ENCODE measurements at regions not wholly inside any gene's neighbourhood (a gene's known extent, or its start where the extent isn't known, plus 50 kb on each side); places are given as distances from the start of the nearest gene placed in this dataset.

- DNase-seq (ENCODE audit: low read depth in 1 of 2, low spot score in 1 of 2), result no peak
- no peak overlapping the region for H3K4me3 ChIP-seq (replicated peaks; ENCODE audit: insufficient read depth, low read length)
- no peak overlapping the region for H3K27ac ChIP-seq (replicated peaks)
- no peak for TF ChIP-seq CTCF (IDR thresholded peaks at IDR 0.05; ENCODE audit: insufficient read depth, low read length)
- no peak for TF ChIP-seq GABPA (IDR thresholded peaks at IDR 0.05; ENCODE audit: low read depth)
- no peak for TF ChIP-seq SPI1 (IDR thresholded peaks at IDR 0.05; ENCODE audit: borderline replicate concordance, low read depth)
- TF ChIP-seq POLR2AphosphoS5 (IDR thresholded peaks at IDR 0.05; ENCODE audit: low read depth), result no peak
- TF ChIP-seq REST (IDR thresholded peaks at IDR 0.05; ENCODE audit: insufficient replicate concordance, low read depth), result no peak
- H3K27me3 ChIP-seq (ENCODE audit: insufficient read depth, poor library complexity, severe bottlenecking), result no peaks in the 10 kb centered on the region
Measured at GRCh38 chr6:165747963-165748362, 84.9 kb upstream of the PDE10A start.

GRCh38 chr6:165746331-165746730 lies 83.3 kb upstream of the PDE10A start:
- Histone ChIP-seq H3K4me3 (replicated peaks; ENCODE audit: insufficient read depth, low read length) (no peak overlapping the region), H3K27ac (replicated peaks) (no peak overlapping the region), H3K27me3 (ENCODE audit: insufficient read depth, poor library complexity, severe bottlenecking) (no peaks in the 10 kb centered on the region)
- DNase-seq (ENCODE audit: low read depth in 1 of 2, low spot score in 1 of 2), result no peak
- TF ChIP-seq POLR2AphosphoS5 (IDR thresholded peaks at IDR 0.05; ENCODE audit: low read depth), result no peak

- Histone ChIP-seq H3K27me3 (ENCODE audit: insufficient read depth, poor library complexity, severe bottlenecking) (no peaks in the 10 kb centered on the region), H3K4me3 (replicated peaks; ENCODE audit: insufficient read depth, low read length) (no peak overlapping the region), H3K27ac (replicated peaks) (no peak overlapping the region)
- no peak for TF ChIP-seq SPI1 (IDR thresholded peaks at IDR 0.05; ENCODE audit: borderline replicate concordance, low read depth)
- no peak for TF ChIP-seq REST (IDR thresholded peaks at IDR 0.05; ENCODE audit: insufficient replicate concordance, low read depth)
- no peak for TF ChIP-seq CTCF (IDR thresholded peaks at IDR 0.05; ENCODE audit: insufficient read depth, low read length)
- TF ChIP-seq POLR2AphosphoS5 (IDR thresholded peaks at IDR 0.05; ENCODE audit: low read depth), result no peak
- TF ChIP-seq GABPA (IDR thresholded peaks at IDR 0.05; ENCODE audit: low read depth), result no peak
- no peak for DNase-seq (ENCODE audit: low read depth in 1 of 2, low spot score in 1 of 2)
Measured at GRCh38 chr6:165745492-165745891, 82.5 kb upstream of the PDE10A start.

GRCh38 chr6:165744555-165745228 lies 81.7 kb upstream of the PDE10A start:
- no peak for TF ChIP-seq SPI1 (IDR thresholded peaks at IDR 0.05; ENCODE audit: borderline replicate concordance, low read depth)
- no peak for TF ChIP-seq GABPA (IDR thresholded peaks at IDR 0.05; ENCODE audit: low read depth)
- TF ChIP-seq CTCF (IDR thresholded peaks at IDR 0.05; ENCODE audit: insufficient read depth, low read length), result no peak
- no peak for TF ChIP-seq POLR2AphosphoS5 (IDR thresholded peaks at IDR 0.05; ENCODE audit: low read depth)
- TF ChIP-seq REST (IDR thresholded peaks at IDR 0.05; ENCODE audit: insufficient replicate concordance, low read depth), result no peak
- Histone ChIP-seq H3K27ac (replicated peaks) (no peak overlapping the region), H3K4me3 (replicated peaks; ENCODE audit: insufficient read depth, low read length) (no peak overlapping the region), H3K27me3 (ENCODE audit: insufficient read depth, poor library complexity, severe bottlenecking) (no peaks in the 10 kb centered on the region)
- DNase-seq (ENCODE audit: low read depth in 1 of 2, low spot score in 1 of 2), result no peak

All from HL-60 (cell line).